ENCODE measurements at regions not wholly inside any gene's neighbourhood (a gene's known extent, or its start where the extent isn't known, plus 50 kb on each side); places are given as distances from the start of the nearest gene placed in this dataset.

- POLR2A ChIA-PET (ENCODE audit: partially characterized antibody) = interaction anchor here (1.0 kb wide), 1 partner anchor 10 kb away, joined by 3 read pairs; no protein-coding TSS in a partner anchor
- H3K9me3 ChIP-seq (ENCODE audit: insufficient read depth in 2 of 2, low read depth in 1 of 2, low read length in 1 of 2) = no peaks in the 10 kb centered on the region
- no peak overlapping the region for H3K56ac ChIP-seq (replicated peaks; ENCODE audit: insufficient read length, low read depth, low read length)
- H3K14ac ChIP-seq (ENCODE audit: insufficient read length) = no peak overlapping the region
- no peak overlapping the region for H2AK5ac ChIP-seq (ENCODE audit: low read depth, low read length)
- no peak overlapping the region for H2BK15ac ChIP-seq (ENCODE audit: low read length)
- H4K91ac ChIP-seq (replicated peaks; ENCODE audit: insufficient read length, low read length) = no peak overlapping the region
- no peaks in the 10 kb centered on the region for H3K79me1 ChIP-seq (ENCODE audit: low read depth, low read length)
- no peaks in the 10 kb centered on the region; the same call in 1 of the 2 replicates for H3K23me2 ChIP-seq (ENCODE audit: low read depth, low read length)
- H2AFZ ChIP-seq (ENCODE audit: low read length) = no peak overlapping the region
- no peak overlapping the region for H3K4me2 ChIP-seq (ENCODE audit: insufficient read depth in 1 of 2, low read depth in 2 of 2, low read length in 2 of 2)
- H3K36me3 ChIP-seq (ENCODE audit: control insufficient read depth in 2 of 4, insufficient read depth in 4 of 4, low read length in 3 of 4) = no peaks in the 10 kb centered on the region
- FAIRE-seq (no peak), DNase-seq (ENCODE audit: low read depth in 1 of 2, low spot score in 2 of 2) (no peak)
- CTCF ChIA-PET (ENCODE audit: partially characterized antibody) = interaction anchor here (1.7 to 1.8 kb wide), 2 partner anchors 20 to 32 kb away, joined by 4 to 6 read pairs; no protein-coding TSS in a partner anchor
- H3K4me1 ChIP-seq (replicated peaks in 1 of 4; ENCODE audit: control insufficient read depth in 3 of 4, insufficient read depth in 4 of 4, low read length in 3 of 4) = peaks cover 0 to 1% (median under 1%) of the 10 kb centered on the region in 4 experiments; a peak in 1 of 7 replicates
- H3K27ac ChIP-seq (ENCODE audit: low read depth, low read length) = no peak overlapping the region
- H2BK5ac ChIP-seq (ENCODE audit: low read depth, low read length) = no peak overlapping the region
- no peak overlapping the region for H2BK12ac ChIP-seq (ENCODE audit: low read depth, low read length)
- H2BK20ac ChIP-seq (ENCODE audit: low read length) = no peak overlapping the region
- H3K4ac ChIP-seq (replicated peaks; ENCODE audit: insufficient read length, low read depth, low read length) = no peak overlapping the region
- H4K5ac ChIP-seq (ENCODE audit: insufficient read length, low read depth, low read length) = no peak overlapping the region
- H3K79me2 ChIP-seq (ENCODE audit: control insufficient read depth in 1 of 2, insufficient read depth in 2 of 2, low read length in 2 of 2) = no peaks in the 10 kb centered on the region
- no peak overlapping the region for H3K18ac ChIP-seq (ENCODE audit: extremely low read depth, low read length)
- no peak overlapping the region for H4K8ac ChIP-seq (ENCODE audit: extremely low read depth, insufficient read depth, low read length)
- H4K20me1 ChIP-seq (replicated peaks in 1 of 2; ENCODE audit: control insufficient read depth in 1 of 2, insufficient read depth in 2 of 2, low read length in 2 of 2) = no peaks in the 10 kb centered on the region
- H2BK120ac ChIP-seq (replicated peaks; ENCODE audit: low read depth, low read length) = no peak overlapping the region
- H3K23ac ChIP-seq (ENCODE audit: insufficient read length) = no peak overlapping the region
- TF ChIP-seq USF2 (IDR thresholded peaks at IDR 0.05; ENCODE audit: low read length) (no peak), POU5F1 (IDR thresholded peaks at IDR 0.05; ENCODE audit: low read depth, low read length) (no peak), E2F6 (IDR thresholded peaks at IDR 0.05) (no peak), MAFK (IDR thresholded peaks at IDR 0.05; ENCODE audit: low read depth, low read length) (no peak), TCF12 (IDR thresholded peaks at IDR 0.05; ENCODE audit: low read depth, low read length) (no peak), KDM5A (IDR thresholded peaks at IDR 0.05; ENCODE audit: low read length) (no peak), ATF3 (IDR thresholded peaks at IDR 0.05; ENCODE audit: insufficient read depth, low read depth, low read length) (no peak), SIX5 (IDR thresholded peaks at IDR 0.05; ENCODE audit: low read depth, low read length) (no peak)
- WGBS, 2 experiments (ENCODE audit: extremely low coverage in 1 of 2, insufficient coverage in 1 of 2, insufficient read length in 1 of 2, insufficient replicate concordance in 2 of 2, low coverage in 1 of 2, low lambda C conversion rate in 2 of 2, missing lambda C conversion rate in 1 of 2) = 92% methylated on average over 3 of the region's 3 CpGs; no CpG with 5 or more reads in 1 of the 2 experiments
- no peaks in the 10 kb centered on the region for H3K27me3 ChIP-seq (replicated peaks in 1 of 4; ENCODE audit: control insufficient read depth in 3 of 4, extremely low read depth in 1 of 4, insufficient read depth in 3 of 4, low read length in 3 of 4)
- no peak overlapping the region for H3K4me3 ChIP-seq (ENCODE audit: extremely low read depth in 1 of 4, insufficient read depth in 2 of 4, low read depth in 3 of 4, low read length in 4 of 4)
- H3K9ac ChIP-seq (replicated peaks in 1 of 4; ENCODE audit: extremely low read depth in 1 of 4, low read depth in 3 of 4, low read length in 3 of 4) = no peak overlapping the region
Observed at GRCh38 chr2:16002144-16002543, 61.8 kb downstream of the MYCN start.

Data from H1 (cell line).